ENCODE measurements at regions not wholly inside any gene's neighbourhood (a gene's known extent, or its start where the extent isn't known, plus 50 kb on each side); places are given as distances from the start of the nearest gene placed in this dataset.

- H3K4me1 ChIP-seq (ENCODE audit: insufficient read depth) = no peaks in the 10 kb centered on the region
- no peak overlapping the region for H3K9ac ChIP-seq
- no peak overlapping the region for H3K4me3 ChIP-seq
- no peaks in the 10 kb centered on the region for H3K79me2 ChIP-seq (ENCODE audit: insufficient read depth)
- H3K4me2 ChIP-seq (ENCODE audit: unreplicated experiment) = no peak overlapping the region
- H2AFZ ChIP-seq = no peak overlapping the region
- peaks cover 15% of the 10 kb centered on the region for H3K27me3 ChIP-seq (replicated peaks; ENCODE audit: insufficient read depth)
- TF ChIP-seq EZH2phosphoT487 (IDR thresholded peaks at IDR 0.05; ENCODE audit: insufficient read depth, low read depth) (no peak), EZH2 (IDR thresholded peaks at IDR 0.05; ENCODE audit: insufficient read depth, poor library complexity, severe bottlenecking) (no peak)
- in situ Hi-C loops (cut with MboI) = no loop called here
- H3K36me3 ChIP-seq (ENCODE audit: low read depth) = no peaks in the 10 kb centered on the region
- no peaks in the 10 kb centered on the region for H3K9me2 ChIP-seq (ENCODE audit: insufficient read depth)
- no peaks in the 10 kb centered on the region for H3F3A ChIP-seq (ENCODE audit: insufficient read depth)
- H3K27ac ChIP-seq = no peak overlapping the region
- no peaks in the 10 kb centered on the region for H4K20me1 ChIP-seq (ENCODE audit: insufficient read depth)
- DNase-seq = no peak
- H3K9me3 ChIP-seq (ENCODE audit: low read depth) = no peaks in the 10 kb centered on the region
- WGBS, 2 experiments (ENCODE audit: low coverage in 1 of 2, low lambda C conversion rate in 2 of 2, missing lambda C conversion rate in 2 of 2) = 39 to 49% methylated on average over 6 of the region's 6 CpGs
Observed at GRCh38 chr10:125249948-125250347, 89.6 kb upstream of the CTBP2 start.

GRCh38 chr10:125248489-125248888 is 88.1 kb upstream of the CTBP2 start:
- Histone ChIP-seq H3K4me2 (ENCODE audit: unreplicated experiment) (no peak overlapping the region), H2AFZ (no peak overlapping the region), H3F3A (ENCODE audit: insufficient read depth) (no peaks in the 10 kb centered on the region), H3K27me3 (replicated peaks; ENCODE audit: insufficient read depth) (peaks cover 15% of the 10 kb centered on the region), H3K4me1 (ENCODE audit: insufficient read depth) (no peaks in the 10 kb centered on the region), H3K9me3 (ENCODE audit: low read depth) (no peaks in the 10 kb centered on the region), H4K20me1 (ENCODE audit: insufficient read depth) (no peaks in the 10 kb centered on the region), H3K27ac (no peak overlapping the region), H3K9me2 (ENCODE audit: insufficient read depth) (no peaks in the 10 kb centered on the region), H3K36me3 (ENCODE audit: low read depth) (no peaks in the 10 kb centered on the region), H3K9ac (no peak overlapping the region), H3K4me3 (no peak overlapping the region), H3K79me2 (ENCODE audit: insufficient read depth) (no peaks in the 10 kb centered on the region)
- DNase-seq = no peak
- in situ Hi-C loops (cut with MboI) = no loop called here
- no peak for TF ChIP-seq EZH2phosphoT487 (IDR thresholded peaks at IDR 0.05; ENCODE audit: insufficient read depth, low read depth)
- no peak for TF ChIP-seq EZH2 (IDR thresholded peaks at IDR 0.05; ENCODE audit: insufficient read depth, poor library complexity, severe bottlenecking)
- WGBS, 2 experiments (ENCODE audit: low coverage in 1 of 2, low lambda C conversion rate in 2 of 2, missing lambda C conversion rate in 2 of 2) = 50 to 57% methylated on average over 3 of the region's 3 CpGs

- H3K4me2 ChIP-seq (ENCODE audit: unreplicated experiment) = no peak overlapping the region
- H4K20me1 ChIP-seq (ENCODE audit: insufficient read depth) = no peaks in the 10 kb centered on the region
- no peaks in the 10 kb centered on the region for H3K36me3 ChIP-seq (ENCODE audit: low read depth)
- in situ Hi-C loops (cut with MboI) = no loop called here
- H3K9me2 ChIP-seq (ENCODE audit: insufficient read depth) = no peaks in the 10 kb centered on the region
- H3K9me3 ChIP-seq (ENCODE audit: low read depth) = no peaks in the 10 kb centered on the region
- TF ChIP-seq EZH2phosphoT487 (IDR thresholded peaks at IDR 0.05; ENCODE audit: insufficient read depth, low read depth) (no peak), EZH2 (IDR thresholded peaks at IDR 0.05; ENCODE audit: insufficient read depth, poor library complexity, severe bottlenecking) (no peak)
- no peak overlapping the region for H3K9ac ChIP-seq
- H3K79me2 ChIP-seq (ENCODE audit: insufficient read depth) = no peaks in the 10 kb centered on the region
- H3K4me1 ChIP-seq (ENCODE audit: insufficient read depth) = no peaks in the 10 kb centered on the region
- no peak for DNase-seq
- H3K4me3 ChIP-seq = no peak overlapping the region
- no peak overlapping the region for H3K27ac ChIP-seq
- peaks cover 15% of the 10 kb centered on the region for H3K27me3 ChIP-seq (replicated peaks; ENCODE audit: insufficient read depth)
- no peak overlapping the region for H2AFZ ChIP-seq
- H3F3A ChIP-seq (ENCODE audit: insufficient read depth) = no peaks in the 10 kb centered on the region
- 67 to 69% methylated on average over 8 of the region's 8 CpGs for WGBS, 2 experiments (ENCODE audit: low coverage in 1 of 2, low lambda C conversion rate in 2 of 2, missing lambda C conversion rate in 2 of 2)
Observed at GRCh38 chr10:125247576-125247975, 87.2 kb upstream of the CTBP2 start.

GRCh38 chr10:125243532-125244253 is 83.3 kb upstream of the CTBP2 start:
- no peak overlapping the region for H3K4me2 ChIP-seq (ENCODE audit: unreplicated experiment)
- WGBS, 2 experiments (ENCODE audit: low coverage in 1 of 2, low lambda C conversion rate in 2 of 2, missing lambda C conversion rate in 2 of 2) = 52 to 64% methylated on average over 3 of the region's 3 CpGs
- in situ Hi-C loops (cut with MboI) = no loop called here
- H3K4me3 ChIP-seq = no peak overlapping the region
- H3K27me3 ChIP-seq (replicated peaks; ENCODE audit: insufficient read depth) = peaks cover 15% of the 10 kb centered on the region
- TF ChIP-seq EZH2 (IDR thresholded peaks at IDR 0.05; ENCODE audit: insufficient read depth, poor library complexity, severe bottlenecking) = no peak
- H3K27ac ChIP-seq = no peak overlapping the region
- no peaks in the 10 kb centered on the region for H3K9me3 ChIP-seq (ENCODE audit: low read depth)
- no peaks in the 10 kb centered on the region for H3K36me3 ChIP-seq (ENCODE audit: low read depth)
- DNase-seq = no peak
- no peaks in the 10 kb centered on the region for H3K79me2 ChIP-seq (ENCODE audit: insufficient read depth)
- H3K4me1 ChIP-seq (ENCODE audit: insufficient read depth) = no peaks in the 10 kb centered on the region
- no peak overlapping the region for H2AFZ ChIP-seq
- no peak overlapping the region for H3K9ac ChIP-seq
- H3K9me2 ChIP-seq (ENCODE audit: insufficient read depth) = no peaks in the 10 kb centered on the region
- H3F3A ChIP-seq (ENCODE audit: insufficient read depth) = no peaks in the 10 kb centered on the region
- H4K20me1 ChIP-seq (ENCODE audit: insufficient read depth) = no peaks in the 10 kb centered on the region
